Smooth muscle cell (in vitro differentiated cells): ENCODE measurements at regions not wholly inside any gene's neighbourhood (a gene's known extent, or its start where the extent isn't known, plus 50 kb on each side); places are given as distances from the start of the nearest gene placed in this dataset.

ENCODE experiments used
- DNase-seq: peaks from one replicate; lab custom pipeline; 2025; ENCODE audit not compliant: unreplicated experiment; lab: John Stamatoyannopoulos, UW
- H2AFZ ChIP-seq: fragments of 200-600 bp; sonication (generic); 2 replicates; pipeline ENCODE4 v1.6.0; 2016; ENCODE audit warnings: antibody characterized with exemption, low read depth, mild to moderate bottlenecking
- H3F3A ChIP-seq: fragments of 200-600 bp; sonication (generic); 2 replicates; pipeline ENCODE4 v1.6.0; 2017; ENCODE audit warnings: antibody characterized with exemption, low read depth
- H3K27ac ChIP-seq: fragments of 200-600 bp; sonication (generic); 2 replicates; pipeline ENCODE4 v1.5.1; 2016; ENCODE audit warnings: low read depth, mild to moderate bottlenecking
- H3K27me3 ChIP-seq: fragments of 200-600 bp; sonication (generic); 2 replicates; pipeline ENCODE4 v1.6.1; 2016; ENCODE audit warnings: low read depth, mild to moderate bottlenecking
- H3K36me3 ChIP-seq: fragments of 200-600 bp; sonication (generic); 2 replicates; pipeline ENCODE4 v1.5.1; 2016; ENCODE audit warnings: low read depth
- H3K4me1 ChIP-seq: fragments of 200-600 bp; sonication (generic); 2 replicates; pipeline ENCODE4 v1.5.1; 2016; ENCODE audit warnings: low read depth
- H3K4me2 ChIP-seq: fragments of 200-600 bp; sonication (generic); 2 replicates; pipeline ENCODE4 v1.6.0; 2016; ENCODE audit warnings: mild to moderate bottlenecking
- H3K4me3 ChIP-seq: fragments of 200-600 bp; sonication (generic); 2 replicates; pipeline ENCODE4 v1.5.1; 2016; ENCODE audit warnings: mild to moderate bottlenecking
- H3K79me2 ChIP-seq: fragments of 200-600 bp; sonication (generic); 2 replicates; pipeline ENCODE4 v1.6.0; 2016; ENCODE audit warnings: low read depth, mild to moderate bottlenecking
- H3K9ac ChIP-seq: fragments of 200-600 bp; sonication (generic); 2 replicates; pipeline ENCODE4 v1.6.0; 2016; ENCODE audit warnings: low read depth
- H3K9me3 ChIP-seq: fragments of 200-600 bp; sonication (generic); replicated peaks from 2 replicates; pipeline ENCODE4 v1.5.1; 2016; ENCODE audit warnings: low read depth
- H4K20me1 ChIP-seq: fragments of 200-600 bp; sonication (generic); 2 replicates; pipeline ENCODE4 v1.6.0; 2016; ENCODE audit warnings: low read depth
- WGBS: methylation state at CpG from one replicate; pipeline ENCODE4 v1.1.7; 2016; ENCODE audit warnings: low lambda C conversion rate; 5-methylcytosine and 5-hydroxymethylcytosine counted together
- TF ChIP-seq, protein P1 (sequence below): fragments of 200-600 bp; sonication (generic); IDR thresholded peaks from 2 replicates; pipeline ENCODE4 v1.5.1; 2017; ENCODE audit warnings: borderline replicate concordance, mild to moderate bottlenecking, antibody characterized with exemption; ENCODE audit not compliant: insufficient read depth, poor library complexity, severe bottlenecking

DNA sequence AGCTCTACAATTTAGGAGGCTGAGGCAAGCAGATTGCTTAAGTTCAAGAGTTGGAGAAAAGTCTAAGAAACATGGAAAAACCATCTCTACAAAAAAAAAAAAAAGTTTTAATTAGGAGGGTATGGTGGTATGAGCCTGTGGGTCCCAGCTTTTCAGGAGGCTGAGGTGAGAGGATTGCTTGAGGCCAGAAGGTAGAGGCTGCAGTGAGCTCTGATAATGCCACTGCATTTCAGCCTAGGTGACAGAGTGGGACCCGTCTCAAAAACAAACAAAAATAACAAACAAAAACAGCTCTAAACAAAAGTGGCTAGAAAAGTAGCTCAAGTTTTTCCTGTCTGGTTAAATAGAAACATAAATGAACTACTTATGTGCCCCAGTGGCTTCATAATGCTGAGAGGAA is 2133.6 kb upstream of the DEFB115 start:
- no peak for DNase-seq
- 51% methylated on average over 1 of the region's 1 CpG for WGBS
- Histone ChIP-seq H3K27me3 (no peaks in the 10 kb centered on the region), H4K20me1 (no peaks in the 10 kb centered on the region), H3K79me2 (no peaks in the 10 kb centered on the region), H3K4me3 (no peak overlapping the region), H3K9ac (no peak overlapping the region), H2AFZ (no peak overlapping the region), H3F3A (no peaks in the 10 kb centered on the region), H3K4me2 (no peak overlapping the region), H3K36me3 (no peaks in the 10 kb centered on the region), H3K4me1 (no peaks in the 10 kb centered on the region), H3K9me3 (peaks cover 16% of the 10 kb centered on the region), H3K27ac (no peak overlapping the region)
- TF ChIP-seq, protein P1, sequence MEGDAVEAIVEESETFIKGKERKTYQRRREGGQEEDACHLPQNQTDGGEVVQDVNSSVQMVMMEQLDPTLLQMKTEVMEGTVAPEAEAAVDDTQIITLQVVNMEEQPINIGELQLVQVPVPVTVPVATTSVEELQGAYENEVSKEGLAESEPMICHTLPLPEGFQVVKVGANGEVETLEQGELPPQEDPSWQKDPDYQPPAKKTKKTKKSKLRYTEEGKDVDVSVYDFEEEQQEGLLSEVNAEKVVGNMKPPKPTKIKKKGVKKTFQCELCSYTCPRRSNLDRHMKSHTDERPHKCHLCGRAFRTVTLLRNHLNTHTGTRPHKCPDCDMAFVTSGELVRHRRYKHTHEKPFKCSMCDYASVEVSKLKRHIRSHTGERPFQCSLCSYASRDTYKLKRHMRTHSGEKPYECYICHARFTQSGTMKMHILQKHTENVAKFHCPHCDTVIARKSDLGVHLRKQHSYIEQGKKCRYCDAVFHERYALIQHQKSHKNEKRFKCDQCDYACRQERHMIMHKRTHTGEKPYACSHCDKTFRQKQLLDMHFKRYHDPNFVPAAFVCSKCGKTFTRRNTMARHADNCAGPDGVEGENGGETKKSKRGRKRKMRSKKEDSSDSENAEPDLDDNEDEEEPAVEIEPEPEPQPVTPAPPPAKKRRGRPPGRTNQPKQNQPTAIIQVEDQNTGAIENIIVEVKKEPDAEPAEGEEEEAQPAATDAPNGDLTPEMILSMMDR = no peak
